Transverse colon (tissue), 4 donors: ENCODE measurements at regions not wholly inside any gene's neighbourhood (a gene's known extent, or its start where the extent isn't known, plus 50 kb on each side); places are given as distances from the start of the nearest gene placed in this dataset.

Source experiments
- DNase-seq: peaks from one replicate; pipeline ENCODE4 v3.0.0-alpha.2; 2019
- H3K27ac ChIP-seq, 4 donors: fragments of 200-600 bp; sonication (generic); 2 replicates each; pipeline ENCODE4 v1.5.1; 2016 to 2018; ENCODE audit warnings: inconsistent platforms in 4 of 4
- H3K27me3 ChIP-seq: fragments of 200-600 bp; sonication (generic); 2 replicates; pipeline ENCODE4 v1.5.1; 2017; ENCODE audit warnings: inconsistent platforms
- H3K36me3 ChIP-seq, 4 donors: fragments of 200-600 bp; sonication (generic); 2 replicates each; pipeline ENCODE4 v1.5.1; 2017 to 2019; ENCODE audit warnings: inconsistent platforms in 4 of 4
- H3K4me1 ChIP-seq, 4 donors: fragments of 200-600 bp; sonication (generic); 2 replicates each; pipeline ENCODE4 v1.5.1; 2017 to 2020; ENCODE audit warnings: inconsistent platforms in 4 of 4
- H3K4me3 ChIP-seq, 4 donors: fragments of 200-600 bp; sonication (generic); 1 replicate in 1 of 4; 2 replicates in 3 of 4; pipeline versions ENCODE4 v1.5.1 to v1.6.1; 2017 to 2019; ENCODE audit warnings: inconsistent platforms in 4 of 4
- H3K9me3 ChIP-seq, 2 donors: fragments of 200-600 bp; sonication (generic); 2 replicates each; pipeline ENCODE4 v1.5.1; 2017 to 2019; ENCODE audit warnings: inconsistent platforms in 2 of 2
- CTCF ChIP-seq, 5 experiments: fragments of 200-600 bp in 3 of 5; fragments of 450-650 bp in 2 of 5; sonication (generic) in 3 of 5; IDR thresholded peaks; 1 replicate in 2 of 5; 2 replicates in 3 of 5; pipeline ENCODE4 v1.5.1; 2016 to 2017; ENCODE audit warnings: antibody characterized with exemption in 5 of 5, inconsistent platforms in 3 of 5, mild to moderate bottlenecking in 2 of 5, moderate library complexity in 1 of 5
- EP300 ChIP-seq: sonication (generic); formaldehyde crosslinking; IDR thresholded peaks from one replicate; pipeline ENCODE4 v1.6.1; 2017; ENCODE audit warnings: antibody characterized with exemption, low read depth
- POLR2A ChIP-seq: fragments of 450-650 bp; IDR thresholded peaks from one replicate; pipeline ENCODE4 v1.6.1; 2016; ENCODE audit warnings: antibody characterized with exemption, mild to moderate bottlenecking, moderate library complexity
- POLR2AphosphoS5 ChIP-seq, 3 donors: sonication (generic); formaldehyde crosslinking; IDR thresholded peaks; one replicate each; pipeline ENCODE4 v1.6.1; 2016; ENCODE audit warnings: antibody characterized with exemption in 3 of 3
- WGBS, 2 donors: methylation state at CpG; one replicate each; pipeline ENCODE4 v1.1.5; 2018; ENCODE audit warnings: low coverage in 1 of 2; 5-methylcytosine and 5-hydroxymethylcytosine counted together
- in situ Hi-C, 4 donors: fragments of 200-750 bp; cut with MboI; loops; one replicate each; pipeline versions ENCODE4 v1.15.0 to v1.15.1; 2017; ENCODE audit warnings: low sequenced_read_pairs in 3 of 4, low pct_ligation_motif_present in 1 of 4, low pct_unique_long_range_greater_than_20kb in 1 of 4
- intact Hi-C: fragments of 100-400 bp; cut with DNase I; formaldehyde crosslinking; loops from one replicate; pipeline ENCODE4 v1.15.1; 2023; ENCODE audit warnings: low total_unique reads

GRCh38 chr5:36450229-36451014 lies 148.7 kb upstream of the RANBP3L start:
- Histone ChIP-seq H3K36me3 (no peaks in the 10 kb centered on the region), H3K9me3 (no peaks in the 10 kb centered on the region), H3K27me3 (no peaks in the 10 kb centered on the region), H3K4me1 (no peaks in the 10 kb centered on the region), H3K4me3 (no peak overlapping the region), H3K27ac (no peak overlapping the region)
- intact Hi-C loops (no loop called here), in situ Hi-C loops (no loop called here)
- no peak for DNase-seq
- TF ChIP-seq EP300 (no peak), CTCF (IDR thresholded peaks at IDR 0.05) (no peak), POLR2AphosphoS5 (IDR thresholded peaks at IDR 0.05) (no peak), POLR2A (no peak)
- 59 to 79% methylated on average over 3 of the region's 3 CpGs for WGBS, 2 donors

GRCh38 chr5:36452424-36453006 lies 150.8 kb upstream of the RANBP3L start:
- H3K9me3 ChIP-seq: no peaks in the 10 kb centered on the region
- in situ Hi-C loops (no loop called here), intact Hi-C loops (no loop called here)
- H3K36me3 ChIP-seq: no peaks in the 10 kb centered on the region
- TF ChIP-seq POLR2A (no peak), CTCF (IDR thresholded peaks at IDR 0.05) (no peak), EP300 (no peak), POLR2AphosphoS5 (IDR thresholded peaks at IDR 0.05) (no peak)
- no peaks in the 10 kb centered on the region for H3K4me1 ChIP-seq
- no peaks in the 10 kb centered on the region for H3K27me3 ChIP-seq
- H3K4me3 ChIP-seq: no peak overlapping the region
- DNase-seq: no peak
- WGBS, 2 donors: 75 to 82% methylated on average over 3 to 4 of the region's 4 CpGs
- no peak overlapping the region for H3K27ac ChIP-seq

- H3K36me3 ChIP-seq: no peaks in the 10 kb centered on the region
- no peak overlapping the region for H3K27ac ChIP-seq
- TF ChIP-seq EP300 (no peak), POLR2A (no peak)
- no peaks in the 10 kb centered on the region for H3K9me3 ChIP-seq
- WGBS, 2 donors: 63 to 64% methylated on average over 1 to 3 of the region's 3 CpGs
- no peak overlapping the region for H3K4me3 ChIP-seq
- intact Hi-C loops: no loop called here
- in situ Hi-C loops: no loop called here
- H3K27me3 ChIP-seq: no peaks in the 10 kb centered on the region
- DNase-seq: no peak
- H3K4me1 ChIP-seq: no peaks in the 10 kb centered on the region
Observed at GRCh38 chr5:36457511-36458270, 148.7 kb upstream of the SLC1A3 start.

DNA sequence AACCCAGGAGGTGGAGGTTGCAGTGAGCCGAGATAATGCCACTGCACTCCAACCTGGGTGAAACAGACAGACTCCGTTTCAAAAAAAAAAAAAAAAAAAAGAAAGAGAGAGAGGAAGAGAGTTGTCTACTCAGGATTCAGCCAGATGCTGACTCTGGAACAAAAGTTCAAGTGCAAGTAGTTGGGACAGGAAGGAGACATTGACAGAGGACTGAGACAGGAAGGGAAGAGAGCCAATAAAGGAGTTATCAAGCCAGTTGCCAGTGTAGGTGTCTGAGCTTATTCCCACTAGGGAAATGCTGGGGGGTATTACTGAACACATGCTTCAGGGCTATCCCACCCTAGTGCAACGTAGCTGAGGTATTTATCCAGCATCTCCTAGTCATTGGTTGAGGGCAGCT lies 147.7 kb upstream of the SLC1A3 start:
- H3K4me3 ChIP-seq: no peak overlapping the region
- H3K4me1 ChIP-seq: no peaks in the 10 kb centered on the region
- no peaks in the 10 kb centered on the region for H3K9me3 ChIP-seq
- H3K27me3 ChIP-seq: no peaks in the 10 kb centered on the region
- 47 to 62% methylated on average over 3 of the region's 3 CpGs for WGBS, 2 donors
- no peak for DNase-seq
- H3K36me3 ChIP-seq: no peaks in the 10 kb centered on the region
- intact Hi-C loops: no loop called here
- in situ Hi-C loops: no loop called here
- TF ChIP-seq POLR2AphosphoS5 (IDR thresholded peaks at IDR 0.05): no peak
- no peak overlapping the region for H3K27ac ChIP-seq
